ENCODE measurements at regions not wholly inside any gene's neighbourhood (a gene's known extent, or its start where the extent isn't known, plus 50 kb on each side); places are given as distances from the start of the nearest gene placed in this dataset.

- Histone ChIP-seq H3K4me1 (ENCODE audit: control insufficient read depth in 1 of 2, low read depth in 2 of 2) (no peaks in the 10 kb centered on the region), H3K27ac (no peak overlapping the region), H3K36me3 (no peaks in the 10 kb centered on the region), H3K9me3 (no peaks in the 10 kb centered on the region), H3K27me3 (replicated peaks; ENCODE audit: insufficient read depth) (no peaks in the 10 kb centered on the region), H3K4me3 (no peak overlapping the region)
- no peak for TF ChIP-seq CTCF (IDR thresholded peaks at IDR 0.05)
- DNase-seq (ENCODE audit: low spot score) (no peak), ATAC-seq (ENCODE audit: insufficient number of reproducible peaks, low FRiP score, low read depth) (no peak)
Measured at GRCh38 chr1:194512957-194513356, 1326.5 kb upstream of the B3GALT2 start.

- Histone ChIP-seq H3K36me3 (no peaks in the 10 kb centered on the region), H3K9me3 (no peaks in the 10 kb centered on the region), H3K27ac (no peak overlapping the region), H3K4me1 (ENCODE audit: control insufficient read depth in 1 of 2, low read depth in 2 of 2) (no peaks in the 10 kb centered on the region), H3K4me3 (no peak overlapping the region), H3K27me3 (replicated peaks; ENCODE audit: insufficient read depth) (no peaks in the 10 kb centered on the region)
- no peak for TF ChIP-seq CTCF (IDR thresholded peaks at IDR 0.05)
- ATAC-seq (ENCODE audit: insufficient number of reproducible peaks, low FRiP score, low read depth) (no peak), DNase-seq (ENCODE audit: low spot score) (no peak)
Measured at GRCh38 chr1:194512345-194512744, 1325.9 kb upstream of the B3GALT2 start.

- Histone ChIP-seq H3K36me3 (no peaks in the 10 kb centered on the region), H3K4me3 (no peak overlapping the region), H3K27me3 (replicated peaks; ENCODE audit: insufficient read depth) (no peaks in the 10 kb centered on the region), H3K4me1 (ENCODE audit: control insufficient read depth in 1 of 2, low read depth in 2 of 2) (no peaks in the 10 kb centered on the region), H3K9me3 (no peaks in the 10 kb centered on the region), H3K27ac (no peak overlapping the region)
- DNase-seq (ENCODE audit: low spot score): no peak
- ATAC-seq (ENCODE audit: insufficient number of reproducible peaks, low FRiP score, low read depth): no peak
- TF ChIP-seq CTCF (IDR thresholded peaks at IDR 0.05): no peak
Measured at GRCh38 chr1:194503209-194503608, 1316.8 kb upstream of the B3GALT2 start.

GRCh38 chr1:194495434-194495833, 1309.0 kb upstream of the B3GALT2 start:
- Histone ChIP-seq H3K4me1 (ENCODE audit: control insufficient read depth in 1 of 2, low read depth in 2 of 2) (no peaks in the 10 kb centered on the region), H3K9me3 (no peaks in the 10 kb centered on the region), H3K27me3 (replicated peaks; ENCODE audit: insufficient read depth) (no peaks in the 10 kb centered on the region), H3K4me3 (no peak overlapping the region), H3K27ac (no peak overlapping the region), H3K36me3 (no peaks in the 10 kb centered on the region)
- no peak for ATAC-seq (ENCODE audit: insufficient number of reproducible peaks, low FRiP score, low read depth)
- no peak for DNase-seq (ENCODE audit: low spot score)
- no peak for TF ChIP-seq CTCF (IDR thresholded peaks at IDR 0.05)

GRCh38 chr1:194487172-194487571, 1300.8 kb upstream of the B3GALT2 start:
- TF ChIP-seq CTCF (IDR thresholded peaks at IDR 0.05): no peak
- H3K36me3 ChIP-seq: no peaks in the 10 kb centered on the region

More at GRCh38 chr1:194487172-194487571, 1300.8 kb upstream of the B3GALT2 start:
- ATAC-seq (ENCODE audit: insufficient number of reproducible peaks, low FRiP score, low read depth): no peak
- H3K9me3 ChIP-seq: no peaks in the 10 kb centered on the region
- no peak for DNase-seq (ENCODE audit: low spot score)
- H3K27ac ChIP-seq: no peak overlapping the region
- no peaks in the 10 kb centered on the region for H3K27me3 ChIP-seq (replicated peaks; ENCODE audit: insufficient read depth)
- no peak overlapping the region for H3K4me3 ChIP-seq
- no peaks in the 10 kb centered on the region for H3K4me1 ChIP-seq (ENCODE audit: control insufficient read depth in 1 of 2, low read depth in 2 of 2)
